Stimulated activated CD4-positive, alpha-beta T cell treated with anti-CD3 and anti-CD28 coated beads, Interleukin-1b, Interleukin-23, amount 100 ng/mL, for 48 hours (primary cell): ENCODE measurements at regions not wholly inside any gene's neighbourhood (a gene's known extent, or its start where the extent isn't known, plus 50 kb on each side); places are given as distances from the start of the nearest gene placed in this dataset.

Experiments used
- DNase-seq: peaks from one replicate; pipeline ENCODE4 v3.0.0-alpha.2; 2020

DNA sequence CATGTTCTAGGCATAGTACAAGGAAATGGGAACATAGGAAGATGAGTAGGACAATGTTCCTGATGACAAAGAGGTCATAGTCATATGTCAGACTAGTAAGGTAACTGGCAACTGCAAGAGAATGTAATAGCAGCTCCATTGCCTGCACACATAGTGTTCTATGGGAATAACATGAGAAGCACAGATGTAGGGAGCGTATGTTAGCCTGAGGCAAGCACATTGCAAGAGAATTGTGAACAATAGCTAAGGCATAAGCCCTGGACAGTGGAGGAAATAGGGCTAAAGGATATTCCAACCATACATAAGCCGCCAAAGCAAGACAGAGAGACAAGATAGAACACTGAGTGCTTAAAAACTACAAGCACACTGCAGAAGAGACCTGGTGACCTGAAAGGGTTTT, 1017.0 kb upstream of the TENM4 start:
- DNase-seq = no peak

DNA sequence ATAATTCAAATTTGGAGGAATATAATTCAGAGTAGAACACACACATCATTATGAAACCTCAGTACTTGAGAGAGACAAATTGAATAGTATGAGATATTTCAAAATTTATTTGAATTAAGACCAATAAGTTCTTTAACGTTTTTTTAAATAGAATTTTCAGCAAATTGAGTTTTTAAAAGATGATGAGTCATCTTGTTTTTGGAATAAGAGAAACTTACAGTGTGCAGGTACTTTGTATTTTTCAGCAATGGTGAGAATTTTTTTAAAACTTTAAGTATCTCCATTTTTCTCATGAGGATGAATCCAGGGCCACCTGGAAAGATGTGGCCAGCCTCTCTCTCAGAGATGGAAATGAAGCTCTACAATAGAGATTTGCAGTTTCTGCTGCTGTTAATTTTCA, 1015.0 kb upstream of the TENM4 start:
- no peak for DNase-seq

DNA sequence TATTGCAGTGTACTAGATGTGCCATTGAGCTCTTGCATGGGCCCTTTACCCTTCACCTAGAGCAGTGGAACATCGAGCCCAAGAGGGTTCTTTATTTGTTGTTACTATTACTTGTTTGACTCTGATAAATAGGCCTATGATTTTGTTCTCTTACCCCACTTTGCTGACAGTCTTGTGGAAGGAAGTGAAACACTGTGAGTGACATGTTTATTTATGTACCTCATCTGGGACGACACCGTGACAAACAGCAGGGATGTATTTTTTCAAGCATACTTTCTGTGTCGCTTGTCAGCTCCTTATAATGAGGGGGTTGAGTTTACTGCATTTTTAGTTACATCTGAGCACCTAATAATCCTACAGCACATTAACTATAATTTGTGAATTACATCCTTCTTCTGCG, 1010.3 kb upstream of the TENM4 start:
- no peak for DNase-seq

DNA sequence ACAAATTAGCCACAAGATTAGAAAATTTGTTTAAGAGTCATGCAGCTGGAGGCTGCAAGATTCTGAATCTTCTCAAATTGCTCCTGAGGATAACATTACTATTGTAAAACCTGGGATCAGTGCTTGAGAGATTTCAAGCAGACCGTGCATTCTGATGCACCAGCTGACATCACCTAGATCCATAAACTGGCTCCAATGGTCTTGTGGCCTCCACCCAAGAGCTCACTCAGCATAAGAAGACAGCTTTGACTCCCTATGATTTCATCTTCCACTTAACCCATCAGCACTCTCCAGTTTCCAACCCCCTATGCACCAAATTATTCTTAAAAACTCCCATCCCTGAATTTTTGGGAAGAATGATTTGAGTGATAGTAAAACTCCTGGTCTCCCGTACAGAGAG, 1007.9 kb upstream of the TENM4 start:
- DNase-seq = no peak

DNA sequence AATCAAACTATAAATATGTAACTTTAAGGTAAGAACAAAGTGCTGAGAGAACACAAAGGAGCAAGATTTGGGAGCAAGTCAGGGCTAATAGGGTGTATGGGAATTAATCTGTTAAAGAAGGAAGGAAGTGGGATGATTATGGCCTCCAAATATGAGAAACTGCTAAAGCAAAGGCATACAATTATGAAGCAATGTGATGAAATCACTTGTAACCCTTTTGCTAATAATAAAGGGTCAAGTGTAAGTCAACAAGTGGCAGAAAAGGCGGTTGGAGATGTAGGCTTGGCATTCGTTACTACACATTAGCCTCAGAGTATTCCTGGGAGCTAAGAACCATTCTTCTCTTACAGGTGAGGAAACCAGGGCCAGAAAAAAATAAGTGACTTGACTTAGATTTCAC, 1002.3 kb upstream of the TENM4 start:
- DNase-seq = no peak

DNA sequence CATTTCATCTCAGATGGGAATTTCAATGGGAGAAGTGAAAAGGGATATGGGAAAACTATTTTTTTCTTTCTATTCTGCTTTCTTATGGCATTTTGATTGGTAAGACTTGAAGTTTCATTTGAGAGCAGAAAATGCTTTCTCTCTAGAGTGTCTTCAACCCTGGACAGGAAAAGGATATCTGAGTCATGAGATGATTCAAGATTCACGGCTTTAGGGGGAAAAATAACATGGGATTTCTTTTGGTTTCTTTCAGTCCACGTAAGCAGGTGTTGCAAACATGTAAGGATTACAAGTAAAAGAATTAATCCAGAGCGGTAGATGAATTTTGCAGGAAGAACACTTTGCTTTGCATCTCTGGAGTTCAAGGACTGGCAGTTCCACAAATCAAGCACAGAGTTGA, 1001.0 kb upstream of the TENM4 start:
- DNase-seq = no peak

DNA sequence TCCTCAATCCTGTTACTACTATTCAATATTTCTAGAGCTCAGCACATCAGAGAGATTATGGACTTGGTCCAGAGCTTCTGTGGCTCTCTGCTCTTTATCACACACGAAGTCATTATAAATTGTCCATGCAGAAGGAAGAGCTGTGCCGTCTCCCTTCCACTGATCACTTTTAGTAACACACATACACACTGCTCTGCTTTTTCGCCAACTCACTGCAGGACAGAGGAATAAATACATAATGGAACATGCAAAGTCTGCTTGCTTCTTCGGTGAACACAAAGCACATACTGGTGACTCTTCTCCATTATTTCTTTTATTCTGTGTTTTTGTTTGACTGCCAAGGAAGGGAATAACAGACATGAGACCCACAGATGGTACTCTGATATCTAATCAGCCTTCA, 1000.0 kb upstream of the TENM4 start:
- DNase-seq = no peak

DNA sequence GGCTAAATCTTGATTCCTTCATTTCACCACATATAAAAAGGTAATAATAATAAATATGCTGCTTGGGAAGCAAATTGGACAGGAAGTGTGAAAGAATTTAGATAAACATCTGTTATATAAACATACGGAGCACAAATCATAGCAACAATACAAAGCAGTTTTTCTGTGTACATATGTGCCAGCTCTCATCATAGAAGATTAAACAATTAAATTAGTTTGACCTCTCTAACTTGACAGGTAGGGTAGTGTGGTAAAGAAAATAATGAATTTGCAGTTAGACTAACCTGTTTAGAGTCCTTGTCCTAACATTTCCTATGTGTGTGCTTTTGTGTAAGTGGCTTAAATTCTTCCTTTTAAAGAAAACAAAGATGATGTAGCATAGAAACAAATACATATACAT, 995.7 kb upstream of the TENM4 start:
- DNase-seq = no peak

DNA sequence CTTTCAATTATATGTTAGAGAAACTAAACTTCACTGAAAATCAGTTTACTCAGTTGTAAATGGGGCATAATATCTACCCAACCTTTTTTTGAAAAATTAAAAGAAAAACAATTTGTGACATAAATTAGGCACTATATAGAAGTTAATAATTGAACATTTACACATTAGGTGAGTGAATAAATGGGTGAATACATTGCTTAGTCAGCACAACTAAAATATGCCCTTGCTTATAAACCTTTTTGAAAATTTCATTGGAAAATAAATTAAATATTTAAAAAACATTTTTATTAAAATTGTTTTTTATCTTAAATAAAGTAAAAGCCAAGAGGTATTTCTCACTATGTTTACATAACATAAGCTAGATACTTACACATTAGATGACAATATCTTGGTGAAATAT, 994.5 kb upstream of the TENM4 start:
- no peak for DNase-seq

DNA sequence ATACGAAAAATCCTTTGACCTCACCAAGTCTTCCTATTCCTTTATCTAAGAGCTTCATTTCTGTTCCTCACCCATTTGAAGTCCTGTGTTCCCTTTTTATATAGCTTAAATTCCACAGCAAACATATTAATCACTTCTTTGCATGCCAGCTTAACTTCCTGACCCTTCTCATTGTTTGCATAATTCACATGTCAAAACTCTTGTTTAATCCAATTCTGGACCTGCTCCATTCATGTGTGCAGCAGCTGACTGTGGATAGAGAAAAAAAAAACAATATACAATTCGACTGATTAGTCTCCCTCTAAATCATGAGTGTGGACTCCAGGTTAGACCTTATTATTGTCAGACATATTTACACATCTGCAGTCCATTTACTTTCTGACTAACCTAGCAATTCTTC, 991.2 kb upstream of the TENM4 start:
- DNase-seq = no peak

DNA sequence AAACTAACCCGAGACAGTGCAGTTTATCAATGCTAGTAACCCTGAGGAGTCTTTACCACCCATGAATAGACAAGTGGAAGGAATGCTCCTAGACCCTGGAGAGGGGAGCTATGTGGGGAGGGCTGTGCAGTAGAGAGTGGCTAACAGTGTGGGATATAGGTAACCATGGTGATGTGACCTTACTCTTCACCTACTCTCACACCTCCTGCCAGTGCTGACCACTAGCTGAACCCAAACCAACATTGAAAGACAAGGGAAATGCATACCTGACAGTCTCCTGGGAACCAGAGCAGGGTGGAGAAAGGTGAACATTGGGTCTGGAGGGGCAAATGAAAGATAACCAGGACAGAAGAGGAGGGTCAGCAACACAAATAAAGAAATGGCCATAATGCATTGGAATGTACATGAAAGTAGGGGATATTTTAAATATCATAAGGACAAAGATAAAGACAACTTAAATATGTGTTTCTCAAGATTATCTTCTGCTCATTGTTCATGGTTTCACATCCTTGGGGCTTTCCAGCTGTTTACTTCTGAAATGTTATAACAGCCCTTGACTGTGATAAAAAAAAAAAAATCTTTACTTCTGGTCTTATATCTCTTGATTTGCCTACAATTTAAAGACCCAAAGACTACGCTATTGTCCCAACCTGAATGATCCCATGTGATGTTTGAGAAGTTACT, 983.3 kb upstream of the TENM4 start:
- no peak for DNase-seq

DNA sequence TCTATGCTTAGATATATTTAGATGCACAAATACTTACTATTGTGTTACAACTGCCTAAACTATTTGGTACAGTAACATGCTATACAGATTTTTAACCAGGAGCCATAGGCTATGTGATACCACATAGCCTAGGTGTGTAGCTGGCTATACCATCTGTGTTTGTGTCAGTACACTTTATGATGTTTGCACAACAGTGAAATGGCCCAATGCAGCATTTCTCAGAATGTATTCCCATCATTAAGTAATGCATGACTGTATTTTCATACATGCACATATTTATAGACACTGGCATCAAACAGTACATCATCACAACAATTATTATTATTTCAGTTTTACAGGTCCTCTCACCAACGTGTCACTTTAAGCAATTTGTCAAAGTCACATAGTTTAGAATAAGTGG, 979.5 kb upstream of the TENM4 start:
- DNase-seq = no peak

DNA sequence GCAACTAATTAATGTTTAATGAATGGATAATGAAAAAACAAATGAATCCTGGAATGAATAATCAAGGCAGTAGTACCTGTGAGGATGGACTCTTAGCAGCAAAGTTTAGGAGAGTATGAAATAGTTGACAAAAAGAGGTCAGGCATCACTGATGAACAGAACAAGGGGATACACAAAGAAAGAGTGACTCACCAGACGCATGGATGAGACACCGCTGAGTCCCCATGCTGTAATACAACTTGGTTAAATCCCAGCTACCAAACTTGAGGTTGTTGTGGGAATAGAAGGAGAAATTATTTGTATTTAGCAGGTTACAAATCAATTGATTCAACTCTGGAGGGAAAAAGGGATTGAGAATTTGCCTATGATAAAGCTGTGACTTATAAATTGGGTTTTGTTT, 976.9 kb upstream of the TENM4 start:
- DNase-seq = no peak

DNA sequence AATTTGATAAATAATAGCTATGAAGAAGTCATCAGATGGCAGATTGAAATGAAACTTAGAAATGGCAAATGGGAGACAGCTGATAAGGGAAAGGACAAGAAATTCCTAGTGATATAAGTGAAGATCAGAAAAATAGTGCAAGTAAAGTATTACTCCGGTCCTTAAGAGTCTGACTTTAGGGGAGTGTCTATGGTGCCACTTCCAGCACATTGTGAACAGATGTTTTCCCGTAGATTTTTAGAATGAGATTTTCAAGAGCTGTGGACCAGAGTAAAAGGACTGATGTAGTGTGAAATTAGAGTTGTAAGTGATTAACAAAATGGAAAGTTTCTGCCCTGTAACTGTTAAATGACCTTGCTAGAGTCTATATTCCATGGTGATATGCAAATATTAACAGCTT, 974.8 kb upstream of the TENM4 start:
- no peak for DNase-seq

DNA sequence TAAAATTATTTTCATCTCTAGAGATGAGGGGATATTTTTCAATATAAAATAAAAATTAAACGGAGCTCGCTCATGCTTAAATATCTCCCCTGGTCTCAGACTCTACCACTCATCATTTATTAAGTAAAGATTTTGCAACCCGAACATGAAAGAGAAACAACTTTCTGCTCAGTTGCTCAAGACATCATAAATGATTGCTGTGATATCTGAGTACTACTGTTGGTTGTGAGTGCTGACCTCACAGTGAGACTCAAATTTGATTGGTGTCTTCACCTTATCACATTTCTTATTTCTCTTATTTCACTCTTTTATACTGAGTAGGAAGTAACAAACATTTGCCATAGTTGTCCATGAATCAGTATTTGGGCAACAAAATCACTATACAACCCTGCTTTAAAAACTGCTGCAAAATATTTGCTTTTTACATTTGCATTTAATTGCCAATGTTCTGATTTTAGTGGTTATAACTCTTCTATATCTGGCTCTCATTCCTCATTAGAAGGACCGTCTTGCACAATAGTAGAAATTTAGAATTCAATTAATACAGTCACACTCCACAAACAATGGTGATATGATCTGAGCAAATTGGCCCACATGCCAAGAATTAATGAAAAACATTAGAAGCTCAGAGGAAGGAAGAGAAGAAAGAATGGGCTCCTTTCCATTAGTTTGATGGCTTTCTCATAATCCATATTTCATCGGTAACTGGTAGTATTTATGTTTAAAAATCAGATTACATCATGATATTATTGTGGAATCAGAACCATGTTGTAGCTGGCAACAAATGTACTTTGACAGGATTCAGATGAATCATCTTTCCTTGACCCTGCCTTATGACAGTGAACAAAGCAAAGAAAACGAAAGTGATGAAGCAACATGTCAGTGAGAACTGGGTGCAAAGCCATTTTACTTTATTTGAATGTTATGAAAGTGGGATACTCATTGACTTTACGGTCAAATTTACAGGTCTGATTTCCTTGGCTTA, 973.6 kb upstream of the TENM4 start:
- no peak for DNase-seq

DNA sequence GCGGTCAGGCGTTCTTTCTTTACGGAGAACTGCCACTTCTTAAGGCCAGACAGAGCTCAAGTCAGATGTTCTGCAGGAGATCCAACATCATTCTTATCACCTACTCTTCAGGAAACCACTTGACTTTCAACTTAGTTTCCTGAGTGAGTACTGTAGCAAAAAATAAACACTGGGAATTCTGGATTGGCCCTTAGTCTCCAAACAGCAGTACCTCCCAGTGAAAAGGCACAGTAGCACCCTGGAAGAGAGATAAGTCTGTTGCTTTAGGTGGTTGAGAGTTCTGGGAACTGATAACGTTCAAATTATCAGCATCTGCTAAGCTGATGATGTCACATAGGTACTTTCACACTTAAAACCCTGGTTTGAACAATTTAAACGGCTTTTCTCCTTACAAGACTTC, 971.8 kb upstream of the TENM4 start:
- DNase-seq = no peak

DNA sequence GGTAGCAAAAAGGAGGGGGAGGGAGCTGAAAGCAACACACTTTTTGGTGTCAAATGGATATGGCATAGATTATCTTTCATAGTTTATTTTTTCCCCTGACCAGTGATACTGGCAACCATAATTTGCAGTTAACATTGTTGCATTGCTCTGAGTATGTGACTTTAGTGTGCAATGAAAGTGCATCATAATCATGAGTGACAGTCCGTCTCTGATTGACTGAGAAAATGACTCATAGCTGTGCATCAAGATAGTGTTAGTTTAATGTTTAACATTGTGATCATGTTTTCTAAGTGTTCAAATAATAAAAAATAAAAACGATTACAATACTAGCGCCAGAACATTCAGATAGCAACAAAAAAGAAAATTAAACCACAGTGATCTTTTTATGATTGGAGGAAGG, 952.4 kb upstream of the TENM4 start:
- DNase-seq = no peak

DNA sequence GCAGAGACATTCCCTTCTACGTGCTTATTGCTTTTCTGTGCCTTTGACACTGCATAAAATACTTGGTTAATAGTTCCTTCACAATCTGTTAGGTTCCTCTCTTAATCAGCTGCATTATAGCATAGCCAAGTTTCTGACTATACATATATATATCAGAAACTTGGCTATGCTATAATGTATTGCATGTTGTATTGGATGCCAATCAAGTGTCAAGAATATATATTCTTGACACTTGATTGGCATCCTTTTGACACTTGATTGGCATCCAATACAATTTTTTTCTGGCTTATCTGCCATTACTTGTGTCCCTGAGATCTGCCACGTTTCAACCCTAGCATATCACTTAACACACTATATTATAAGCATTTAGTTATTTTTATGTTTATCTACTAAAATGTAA, 949.7 kb upstream of the TENM4 start:
- DNase-seq = no peak

DNA sequence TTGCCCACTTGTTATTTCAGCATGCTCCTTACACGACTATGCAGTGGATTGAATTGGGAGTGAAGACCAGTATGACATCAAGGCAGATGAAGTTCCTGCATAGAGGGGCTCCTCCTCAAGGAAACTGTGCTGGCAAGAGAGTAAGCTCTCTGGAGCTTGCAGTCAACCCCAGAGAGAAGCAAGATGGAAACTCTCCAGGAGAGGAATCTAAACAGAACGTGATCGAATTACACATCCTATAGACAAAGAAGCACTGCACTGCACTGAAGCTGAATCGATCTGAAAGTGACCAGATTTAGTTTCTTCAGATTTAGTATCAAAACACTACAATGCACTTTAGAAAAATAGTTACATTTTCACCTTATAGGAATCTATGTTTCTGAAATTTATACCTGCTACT, 947.7 kb upstream of the TENM4 start:
- no peak for DNase-seq

DNA sequence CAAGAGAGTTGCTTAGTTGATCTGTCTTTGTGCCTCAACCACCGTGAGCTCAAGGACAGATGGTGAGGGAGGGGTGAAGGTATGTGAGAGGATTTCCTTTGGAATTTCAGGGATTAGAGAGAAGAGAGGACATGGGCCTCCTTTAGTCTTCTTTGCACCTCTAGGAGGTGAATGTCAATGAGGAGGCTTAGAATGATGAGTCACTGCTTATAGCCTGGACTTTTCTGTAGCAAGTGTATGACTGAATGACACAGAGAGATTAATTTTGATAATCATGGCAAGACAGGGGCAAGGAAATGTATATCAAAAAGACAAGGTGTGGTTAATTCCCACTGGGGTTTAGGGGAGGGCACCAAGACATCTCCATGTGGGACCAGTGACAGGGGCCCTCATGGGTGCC, 947.3 kb upstream of the TENM4 start:
- no peak for DNase-seq

DNA sequence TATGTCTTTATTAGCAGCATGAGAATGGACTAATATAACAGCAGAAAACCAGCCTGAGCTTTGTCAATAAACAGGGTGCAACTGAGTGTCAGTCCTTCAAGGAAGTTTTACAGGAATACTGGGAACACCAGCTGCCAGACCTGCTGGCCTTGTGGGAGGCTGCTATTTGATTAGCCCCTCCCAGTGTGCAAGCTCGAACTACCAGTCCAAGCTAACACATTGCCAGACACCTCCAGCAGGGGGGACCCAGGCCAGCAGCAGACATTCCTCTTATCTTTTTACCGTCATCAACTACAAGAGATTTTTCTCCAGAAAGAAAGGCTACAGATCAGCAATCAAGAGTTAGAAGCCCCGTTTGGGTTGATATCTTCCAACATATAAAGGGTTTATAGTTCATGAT, 942.8 kb upstream of the TENM4 start:
- no peak for DNase-seq

DNA sequence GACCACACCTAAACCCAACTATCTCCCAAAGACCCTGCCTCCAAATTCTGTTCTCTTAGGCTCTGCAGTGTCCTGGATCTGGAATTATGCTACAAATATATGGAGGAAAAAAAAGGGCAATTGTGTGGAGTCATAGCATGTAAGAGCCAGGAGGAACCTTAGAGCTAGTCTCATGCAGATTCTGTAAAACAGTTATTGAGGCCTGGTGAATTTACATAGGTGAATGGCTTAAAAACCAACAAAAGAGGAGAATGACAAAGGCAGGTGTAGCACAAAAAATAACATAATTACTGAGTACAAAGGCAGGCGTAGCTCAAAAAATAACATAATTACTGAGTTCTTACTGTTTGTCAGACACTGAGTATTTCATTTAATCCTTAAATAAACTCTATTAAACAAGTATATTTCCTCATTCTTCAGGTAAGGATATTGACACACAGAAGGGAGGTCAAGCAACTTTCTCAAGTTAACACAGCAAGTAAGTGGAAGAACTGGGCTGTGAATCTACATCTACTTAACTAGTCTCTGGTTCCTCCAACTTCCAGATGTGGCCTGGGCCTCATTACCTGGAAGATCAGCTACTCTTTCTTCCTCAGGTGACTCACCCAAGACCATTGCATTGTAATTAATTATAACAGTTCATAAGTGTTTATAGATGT, 938.9 kb upstream of the TENM4 start:
- DNase-seq = no peak

DNA sequence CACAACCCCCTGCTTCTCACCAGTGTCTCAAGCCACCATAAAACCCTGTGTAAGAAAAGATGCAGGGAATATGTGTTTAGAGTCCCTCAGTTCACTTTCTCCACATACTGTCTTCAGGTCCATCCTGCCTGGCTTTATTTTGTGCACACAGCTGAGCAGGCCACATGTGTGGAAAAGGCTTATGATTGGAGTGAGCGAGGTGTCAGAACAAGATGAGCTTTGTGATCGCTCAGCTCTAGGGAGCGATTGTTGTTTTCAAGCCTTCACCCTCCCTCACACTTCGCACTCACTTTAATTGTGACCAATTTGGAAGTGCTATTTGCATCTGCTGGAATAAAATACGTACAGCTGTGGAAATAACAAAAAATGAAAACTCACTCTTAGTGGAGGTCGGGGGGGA, 931.1 kb upstream of the TENM4 start:
- DNase-seq = no peak

DNA sequence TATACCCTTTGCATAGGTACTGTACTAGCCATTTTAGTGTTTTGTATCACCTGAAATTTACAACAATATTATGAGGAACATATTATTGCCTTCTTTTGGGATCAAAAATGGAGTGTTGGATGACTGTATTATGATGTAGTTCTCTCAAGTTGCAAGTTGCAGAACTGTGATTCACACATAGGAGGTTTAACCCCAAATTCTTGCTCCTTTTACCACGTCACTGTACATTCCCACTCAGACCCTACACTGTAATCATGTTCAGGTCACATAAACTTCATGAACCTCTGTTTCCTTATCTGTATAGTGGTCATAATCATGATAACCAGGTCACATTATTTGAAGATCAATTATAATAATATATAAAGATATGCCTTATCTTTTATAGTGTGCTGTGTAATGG, 925.1 kb upstream of the TENM4 start:
- DNase-seq = no peak
